Stomach (tissue), 8 donors: ENCODE measurements at regions not wholly inside any gene's neighbourhood (a gene's known extent, or its start where the extent isn't known, plus 50 kb on each side); places are given as distances from the start of the nearest gene placed in this dataset.
"Not testable (repeated sequence)": the region's sequence is repeated elsewhere in the genome, so short reads cannot be mapped to it uniquely, and the experiment has no call there.

Experiments
- DNase-seq, 2 donors: peaks; one replicate each; pipeline versions ENCODE4 v3.0.0 to v3.0.0-alpha.2; 2013 to 2019
- H3K27ac ChIP-seq, 5 donors: fragments of 200-600 bp in 4 of 5; sonication (generic) in 4 of 5; one replicate each; pipeline ENCODE4 v1.5.1; 2013 to 2019; ENCODE audit warnings: mild to moderate bottlenecking in 1 of 5, moderate library complexity in 1 of 5
- H3K27me3 ChIP-seq, 3 donors: fragments of 200-600 bp; sonication (generic); one replicate each; pipeline ENCODE4 v1.5.1; 2017 to 2019; ENCODE audit warnings: mixed run types in 1 of 3
- H3K36me3 ChIP-seq, 4 donors: fragments of 200-600 bp; sonication (generic); 1 replicate in 3 of 4; 2 replicates in 1 of 4; pipeline ENCODE4 v1.5.1; 2016 to 2019
- H3K4me1 ChIP-seq, 4 donors: fragments of 200-600 bp; sonication (generic); one replicate each; pipeline ENCODE4 v1.5.1; 2016 to 2019
- H3K4me3 ChIP-seq, 4 donors: fragments of 200-600 bp; sonication (generic) in 3 of 4; one replicate each; pipeline ENCODE4 v1.5.1; 2016 to 2019; ENCODE audit warnings: mild to moderate bottlenecking in 1 of 4
- H3K9me3 ChIP-seq, 4 donors: fragments of 200-600 bp; sonication (generic); one replicate each; pipeline ENCODE4 v1.5.1; 2016 to 2019
- CTCF ChIP-seq, 7 experiments: fragments of 450-650 bp in 4 of 7; fragments of 200-600 bp in 3 of 7; sonication (generic) in 3 of 7; IDR thresholded peaks; one replicate each; pipeline ENCODE4 v1.5.1; 2016 to 2019; ENCODE audit warnings: antibody characterized with exemption in 7 of 7, control low read depth in 2 of 7, mild to moderate bottlenecking in 1 of 7
- EP300 ChIP-seq: sonication (generic); formaldehyde crosslinking; IDR thresholded peaks from one replicate; pipeline ENCODE4 v1.6.1; 2017; ENCODE audit warnings: antibody characterized with exemption
- POLR2A ChIP-seq, 4 donors: fragments of 450-650 bp; IDR thresholded peaks; one replicate each; pipeline ENCODE4 v1.6.1; 2016; ENCODE audit warnings: antibody characterized with exemption in 4 of 4, control low read depth in 2 of 4, mild to moderate bottlenecking in 1 of 4, moderate library complexity in 1 of 4
- POLR2AphosphoS5 ChIP-seq, 3 donors: sonication (generic); formaldehyde crosslinking; IDR thresholded peaks; one replicate each; pipeline ENCODE4 v1.6.1; 2016; ENCODE audit warnings: antibody characterized with exemption in 3 of 3
- WGBS, 5 donors: extraction: QIAGEN DNeasy Blood & Tissue Kit in 3 of 5; methylation state at CpG; one replicate each; pipeline versions ENCODE4 v1.1.5 to v1.1.7; 2013 to 2018; 5-methylcytosine and 5-hydroxymethylcytosine counted together
- intact Hi-C: fragments of 100-400 bp; cut with DNase I; formaldehyde crosslinking; loops from one replicate; pipeline ENCODE4 v1.15.1; 2023; ENCODE audit warnings: low total_unique reads
- donor health status: healthy with polysubstance abuse.
- donor health status: Bipolar disorder and iron deficiency.
- donor health status: healthy.

GRCh38 chr18:46179306-46179705 lies 75.1 kb downstream of the HAUS1 start:
- no peak for TF ChIP-seq POLR2A (IDR thresholded peaks at IDR 0.05)
- TF ChIP-seq POLR2AphosphoS5 (IDR thresholded peaks at IDR 0.05): no peak
- TF ChIP-seq EP300: no peak
- no peak for TF ChIP-seq CTCF (IDR thresholded peaks at IDR 0.05)
- Histone ChIP-seq H3K4me1 (peaks cover 23 to 82% (median 58%) of the 10 kb centered on the region in 4 donors), H3K4me3 (no peak overlapping the region), H3K27me3 (no peaks in the 10 kb centered on the region), H3K36me3 (no peaks in the 10 kb centered on the region), H3K9me3 (no peaks in the 10 kb centered on the region), H3K27ac (no peak overlapping the region)
- 90 to 99% (median 96%) methylated on average over 5 of the region's 5 CpGs for WGBS, 5 donors
- intact Hi-C loops: loop anchor here (10.0 kb wide), 1 partner anchor 85 kb away; no protein-coding TSS in a partner anchor
- DNase-seq: no peak

GRCh38 chr18:46182633-46183358 lies 78.6 kb downstream of the HAUS1 start:
- intact Hi-C loops: no loop called here
- H3K27me3 ChIP-seq: no peaks in the 10 kb centered on the region
- H3K4me3 ChIP-seq: no peak overlapping the region
- WGBS, 5 donors: 18 to 31% (median 24%) methylated on average over 3 of the region's 3 CpGs
- H3K36me3 ChIP-seq: peaks cover 0 to 5% (median 1%) of the 10 kb centered on the region in 4 donors
- H3K9me3 ChIP-seq: no peaks in the 10 kb centered on the region
- H3K4me1 ChIP-seq: peaks cover 8 to 70% (median 44%) of the 10 kb centered on the region in 4 donors
- DNase-seq: peak in 1 of 2 donors; percentile 20
- TF ChIP-seq POLR2AphosphoS5 (IDR thresholded peaks at IDR 0.05) (peak in 1 of 3 donors; percentile 20), EP300 (no peak)
- H3K27ac ChIP-seq: peak overlapping the region in 3 of 5 donors; percentile 29 to 47 (median 36)

- 89 to 98% (median 96%) methylated on average over 9 of the region's 9 CpGs for WGBS, 5 donors
- H3K4me3 ChIP-seq, H3K36me3 ChIP-seq, H3K27me3 ChIP-seq, intact Hi-C loops, H3K9me3 ChIP-seq, H3K27ac ChIP-seq: not testable (repeated sequence)
- DNase-seq: peak in 1 of 2 donors; percentile 15
- peaks cover 8 to 62% (median 37%) of the 10 kb centered on the region in 4 donors for H3K4me1 ChIP-seq
Measured at GRCh38 chr18:46184296-46184695, 80.1 kb downstream of the HAUS1 start.

GRCh38 chr18:46184727-46185126 lies 80.5 kb downstream of the HAUS1 start:
- H3K36me3 ChIP-seq: peaks cover 0 to 8% (median 4%) of the 10 kb centered on the region in 4 donors
- no peaks in the 10 kb centered on the region for H3K27me3 ChIP-seq
- TF ChIP-seq POLR2AphosphoS5 (IDR thresholded peaks at IDR 0.05) (no peak), POLR2A (IDR thresholded peaks at IDR 0.05) (no peak)
- H3K9me3 ChIP-seq: no peaks in the 10 kb centered on the region
- WGBS, 5 donors: 64 to 86% (median 81%) methylated on average over 1 of the region's 1 CpG
- no peak for DNase-seq
- H3K27ac ChIP-seq: no peak overlapping the region
- H3K4me1 ChIP-seq: peaks cover 8 to 62% (median 39%) of the 10 kb centered on the region in 4 donors
- no peak overlapping the region for H3K4me3 ChIP-seq
- intact Hi-C loops: no loop called here

- no peak for DNase-seq
- peaks cover 0 to 8% (median 4%) of the 10 kb centered on the region in 4 donors for H3K36me3 ChIP-seq
- no peak overlapping the region for H3K4me3 ChIP-seq
- H3K9me3 ChIP-seq: no peaks in the 10 kb centered on the region
- TF ChIP-seq CTCF (IDR thresholded peaks at IDR 0.05) (no peak), POLR2A (IDR thresholded peaks at IDR 0.05) (no peak), EP300 (no peak), POLR2AphosphoS5 (IDR thresholded peaks at IDR 0.05) (no peak)
- H3K4me1 ChIP-seq: peaks cover 0 to 37% (median 11%) of the 10 kb centered on the region in 4 donors
- intact Hi-C loops: no loop called here
- no peaks in the 10 kb centered on the region for H3K27me3 ChIP-seq
- 92 to 96% (median 92%) methylated on average over 2 of the region's 2 CpGs for WGBS, 5 donors
- no peak overlapping the region for H3K27ac ChIP-seq
Measured at GRCh38 chr18:46190667-46191066, 86.5 kb downstream of the HAUS1 start.
